ENCODE measurements at regions not wholly inside any gene's neighbourhood (a gene's known extent, or its start where the extent isn't known, plus 50 kb on each side); places are given as distances from the start of the nearest gene placed in this dataset.

DNA sequence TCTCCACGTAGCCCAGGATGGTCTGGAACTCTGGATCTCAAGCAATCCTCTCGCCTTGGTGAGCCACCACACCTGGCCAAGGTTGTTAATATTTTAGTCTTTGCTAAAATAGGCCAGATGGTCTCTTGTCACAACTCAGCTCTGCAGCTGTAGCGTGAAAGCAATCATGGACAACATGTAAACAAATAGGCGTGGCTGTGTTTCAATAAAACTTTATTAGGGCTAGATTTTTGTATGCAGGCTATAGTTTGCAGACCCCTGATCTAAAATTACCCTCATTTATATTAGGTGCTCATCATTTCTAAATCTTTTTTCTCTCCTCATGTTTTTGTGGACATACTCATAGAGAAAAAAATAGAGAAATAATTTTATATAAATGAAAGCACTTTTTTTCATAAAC lies 72.1 kb upstream of the SLC28A3 start:
- H3K36me3 Mint-ChIP-seq (ENCODE audit: unreplicated experiment), result no peaks in the 10 kb centered on the region
- H3K4me1 Mint-ChIP-seq (ENCODE audit: unreplicated experiment), result no peaks in the 10 kb centered on the region
- no peak overlapping the region for H3K4me3 Mint-ChIP-seq (ENCODE audit: unreplicated experiment)

DNA sequence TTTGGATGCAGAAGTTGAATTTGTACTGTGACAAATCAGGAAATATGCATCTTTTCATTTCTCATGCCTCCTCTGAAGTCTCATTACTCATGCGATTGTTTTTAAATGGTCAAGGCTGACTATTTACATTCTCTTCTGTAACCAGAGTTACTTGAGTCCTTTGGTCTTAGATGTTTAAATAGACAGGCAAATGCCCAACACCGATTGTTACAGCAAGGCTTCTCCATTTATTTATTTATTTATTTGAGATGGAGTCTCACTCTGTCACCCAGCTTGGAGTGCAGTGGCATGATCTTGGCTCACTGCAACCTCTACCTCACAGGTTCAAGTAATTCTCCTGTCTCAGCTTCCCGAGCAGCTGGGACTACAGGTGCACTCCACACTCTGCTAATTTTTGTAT lies 72.7 kb upstream of the SLC28A3 start:
- Mint-ChIP-seq H3K36me3 (ENCODE audit: unreplicated experiment) (no peaks in the 10 kb centered on the region), H3K4me1 (ENCODE audit: unreplicated experiment) (no peaks in the 10 kb centered on the region), H3K9me3 (ENCODE audit: unreplicated experiment) (no peaks in the 10 kb centered on the region), H3K27me3 (ENCODE audit: unreplicated experiment) (peaks cover 10% of the 10 kb centered on the region), H3K4me3 (ENCODE audit: unreplicated experiment) (no peak overlapping the region), H3K27ac (ENCODE audit: unreplicated experiment) (no peak overlapping the region)
- DNase-seq (ENCODE audit: extremely low spot score, unreplicated experiment), result no peak
- TF ChIP-seq, protein P1, sequence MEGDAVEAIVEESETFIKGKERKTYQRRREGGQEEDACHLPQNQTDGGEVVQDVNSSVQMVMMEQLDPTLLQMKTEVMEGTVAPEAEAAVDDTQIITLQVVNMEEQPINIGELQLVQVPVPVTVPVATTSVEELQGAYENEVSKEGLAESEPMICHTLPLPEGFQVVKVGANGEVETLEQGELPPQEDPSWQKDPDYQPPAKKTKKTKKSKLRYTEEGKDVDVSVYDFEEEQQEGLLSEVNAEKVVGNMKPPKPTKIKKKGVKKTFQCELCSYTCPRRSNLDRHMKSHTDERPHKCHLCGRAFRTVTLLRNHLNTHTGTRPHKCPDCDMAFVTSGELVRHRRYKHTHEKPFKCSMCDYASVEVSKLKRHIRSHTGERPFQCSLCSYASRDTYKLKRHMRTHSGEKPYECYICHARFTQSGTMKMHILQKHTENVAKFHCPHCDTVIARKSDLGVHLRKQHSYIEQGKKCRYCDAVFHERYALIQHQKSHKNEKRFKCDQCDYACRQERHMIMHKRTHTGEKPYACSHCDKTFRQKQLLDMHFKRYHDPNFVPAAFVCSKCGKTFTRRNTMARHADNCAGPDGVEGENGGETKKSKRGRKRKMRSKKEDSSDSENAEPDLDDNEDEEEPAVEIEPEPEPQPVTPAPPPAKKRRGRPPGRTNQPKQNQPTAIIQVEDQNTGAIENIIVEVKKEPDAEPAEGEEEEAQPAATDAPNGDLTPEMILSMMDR (IDR thresholded peaks at IDR 0.05), result no peak

More for the DNA sequence above, 72.1 kb upstream of the SLC28A3 start:
- no peak for DNase-seq (ENCODE audit: extremely low spot score, unreplicated experiment)
- Mint-ChIP-seq H3K27me3 (ENCODE audit: unreplicated experiment) (peaks cover 9% of the 10 kb centered on the region), H3K27ac (ENCODE audit: unreplicated experiment) (no peak overlapping the region), H3K9me3 (ENCODE audit: unreplicated experiment) (no peaks in the 10 kb centered on the region)
- TF ChIP-seq, protein P1 (IDR thresholded peaks at IDR 0.05), result no peak

DNA sequence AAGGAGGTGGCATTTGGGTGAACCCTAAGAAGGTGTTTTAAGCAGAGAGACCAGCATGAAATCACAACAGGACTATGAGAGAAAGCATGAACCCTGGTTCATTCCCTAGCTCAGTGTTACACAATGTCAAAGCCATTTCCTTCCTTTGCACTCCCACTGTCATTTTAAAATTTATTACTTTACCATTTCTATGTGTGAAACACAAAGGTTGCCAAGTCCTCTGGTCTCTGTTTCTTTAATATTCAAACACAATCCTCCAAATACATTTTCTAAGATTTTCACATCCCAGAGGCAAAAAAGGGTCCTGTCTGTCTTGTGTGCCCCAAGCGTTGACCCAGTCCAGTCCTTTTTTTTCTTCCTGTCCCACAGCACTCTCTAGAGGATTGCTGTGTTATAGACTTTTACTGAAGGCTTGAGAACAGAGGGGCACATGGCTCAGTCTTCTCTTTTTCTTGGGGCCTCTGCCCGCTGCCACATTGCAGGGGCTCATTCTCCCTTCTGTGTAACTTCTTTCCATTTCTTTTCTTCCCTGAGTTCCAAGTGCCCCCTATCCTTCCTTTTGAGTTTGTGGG lies 78.6 kb upstream of the SLC28A3 start:
- Mint-ChIP-seq H3K4me1 (ENCODE audit: unreplicated experiment) (no peaks in the 10 kb centered on the region), H3K4me3 (ENCODE audit: unreplicated experiment) (no peak overlapping the region), H3K9me3 (ENCODE audit: unreplicated experiment) (peaks cover 8% of the 10 kb centered on the region), H3K27me3 (ENCODE audit: unreplicated experiment) (peaks cover 16% of the 10 kb centered on the region), H3K27ac (ENCODE audit: unreplicated experiment) (no peak overlapping the region), H3K36me3 (ENCODE audit: unreplicated experiment) (no peaks in the 10 kb centered on the region)
- no peak for DNase-seq (ENCODE audit: extremely low spot score, unreplicated experiment)
- TF ChIP-seq, protein P1 (IDR thresholded peaks at IDR 0.05), result no peak

DNA sequence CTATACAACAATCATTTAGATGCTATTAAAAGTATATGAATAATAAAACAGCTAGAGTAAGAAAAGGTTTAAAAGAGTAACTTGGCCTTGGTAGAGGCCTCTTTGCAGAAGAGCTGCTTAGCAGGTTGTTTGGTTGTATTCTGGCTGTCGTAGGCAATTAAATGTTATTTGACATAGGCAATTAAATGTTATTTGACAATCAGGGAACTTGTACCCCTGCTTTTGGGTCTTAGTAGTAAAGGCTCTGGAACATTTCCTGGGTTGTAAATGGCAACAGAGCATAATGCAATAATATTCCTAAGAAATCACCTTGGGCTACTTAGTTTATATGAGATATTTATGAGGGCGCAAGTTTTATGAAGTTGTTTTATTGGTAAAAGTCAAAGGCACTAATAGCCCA lies 84.4 kb upstream of the SLC28A3 start:
- Mint-ChIP-seq H3K36me3 (ENCODE audit: unreplicated experiment) (no peaks in the 10 kb centered on the region), H3K4me1 (ENCODE audit: unreplicated experiment) (no peaks in the 10 kb centered on the region), H3K4me3 (ENCODE audit: unreplicated experiment) (no peak overlapping the region), H3K27ac (ENCODE audit: unreplicated experiment) (no peak overlapping the region), H3K9me3 (ENCODE audit: unreplicated experiment) (peaks cover 20% of the 10 kb centered on the region), H3K27me3 (ENCODE audit: unreplicated experiment) (no peaks in the 10 kb centered on the region)
- no peak for DNase-seq (ENCODE audit: extremely low spot score, unreplicated experiment)
- TF ChIP-seq, protein P1 (IDR thresholded peaks at IDR 0.05), result no peak

DNA sequence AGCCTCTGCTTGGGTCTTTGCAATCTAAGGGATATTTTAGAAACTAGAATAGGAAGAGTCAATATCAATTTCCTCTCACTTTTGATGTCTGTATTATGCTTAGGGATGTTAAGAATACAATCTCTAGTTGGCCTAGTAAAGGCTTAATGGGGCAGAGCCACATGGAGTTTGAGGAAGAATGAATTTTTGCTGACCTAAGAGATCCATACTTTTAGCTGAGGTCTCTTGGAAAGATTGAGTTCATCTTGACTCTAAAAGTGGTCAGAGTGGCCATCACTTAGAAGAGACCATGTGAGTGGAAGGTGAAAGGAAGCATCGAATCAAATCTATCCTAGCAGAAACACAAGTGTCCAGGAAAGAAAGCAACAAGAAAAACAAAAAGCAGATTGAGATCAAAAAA lies 92.2 kb upstream of the SLC28A3 start:
- Mint-ChIP-seq H3K4me3 (ENCODE audit: unreplicated experiment) (no peak overlapping the region), H3K4me1 (ENCODE audit: unreplicated experiment) (no peaks in the 10 kb centered on the region), H3K9me3 (ENCODE audit: unreplicated experiment) (no peaks in the 10 kb centered on the region), H3K27me3 (ENCODE audit: unreplicated experiment) (peaks cover 4% of the 10 kb centered on the region), H3K36me3 (ENCODE audit: unreplicated experiment) (no peaks in the 10 kb centered on the region), H3K27ac (ENCODE audit: unreplicated experiment) (no peak overlapping the region)
- no peak for DNase-seq (ENCODE audit: extremely low spot score, unreplicated experiment)
- TF ChIP-seq, protein P1 (IDR thresholded peaks at IDR 0.05), result no peak
